ENCODE measurements at regions not wholly inside any gene's neighbourhood (a gene's known extent, or its start where the extent isn't known, plus 50 kb on each side); places are given as distances from the start of the nearest gene placed in this dataset.

- no peak for DNase-seq
Observed at GRCh38 chr4:125975861-125976397, 661.2 kb downstream of the FAT4 start.

GRCh38 chr4:125979950-125980349 lies 665.2 kb downstream of the FAT4 start:
- no peak for DNase-seq

- no peak for DNase-seq
Observed at GRCh38 chr4:125983168-125983567, 668.4 kb downstream of the FAT4 start.

GRCh38 chr4:125985856-125986255 lies 671.1 kb downstream of the FAT4 start:
- DNase-seq, result no peak

- DNase-seq, result no peak
Observed at GRCh38 chr4:125986307-125986706, 671.6 kb downstream of the FAT4 start.

GRCh38 chr4:125988464-125988863 lies 673.7 kb downstream of the FAT4 start:
- no peak for DNase-seq

- no peak for DNase-seq
Observed at GRCh38 chr4:125991398-125991797, 676.6 kb downstream of the FAT4 start.

GRCh38 chr4:125992891-125993290 lies 678.1 kb downstream of the FAT4 start:
- no peak for DNase-seq

- DNase-seq, result no peak
Observed at GRCh38 chr4:125994024-125994423, 679.3 kb downstream of the FAT4 start.

GRCh38 chr4:125994430-125994829 lies 679.7 kb downstream of the FAT4 start:
- DNase-seq, result no peak

- no peak for DNase-seq
Observed at GRCh38 chr4:126004941-126005340, 690.2 kb downstream of the FAT4 start.

- no peak for DNase-seq
Observed at GRCh38 chr4:126007142-126007541, 692.4 kb downstream of the FAT4 start.

- DNase-seq, result no peak
Observed at GRCh38 chr4:126012691-126013290, 698.0 kb downstream of the FAT4 start.

GRCh38 chr4:126018274-126018673 lies 703.5 kb downstream of the FAT4 start:
- no peak for DNase-seq

GRCh38 chr4:126023896-126024295 lies 709.1 kb downstream of the FAT4 start:
- no peak for DNase-seq

GRCh38 chr4:126027601-126028000 lies 712.8 kb downstream of the FAT4 start:
- DNase-seq, result no peak

- no peak for DNase-seq
Observed at GRCh38 chr4:126028876-126029275, 714.1 kb downstream of the FAT4 start.

GRCh38 chr4:126037231-126037630 lies 722.5 kb downstream of the FAT4 start:
- DNase-seq, result no peak

- DNase-seq, result no peak
Observed at GRCh38 chr4:126038502-126039144, 723.9 kb downstream of the FAT4 start.

- DNase-seq, result no peak
Observed at GRCh38 chr4:126046081-126046614, 731.4 kb downstream of the FAT4 start.

GRCh38 chr4:126047114-126047513 lies 732.4 kb downstream of the FAT4 start:
- no peak for DNase-seq

GRCh38 chr4:126051689-126052424 lies 737.1 kb downstream of the FAT4 start:
- no peak for DNase-seq

- DNase-seq, result no peak
Observed at GRCh38 chr4:126056116-126056650, 741.4 kb downstream of the FAT4 start.
